Stimulated activated CD8-positive, alpha-beta memory T cell treated with anti-CD3 and anti-CD28 coated beads, Interleukin-2, amount 100 ng/mL, for 1 hour (primary cell): ENCODE measurements at regions not wholly inside any gene's neighbourhood (a gene's known extent, or its start where the extent isn't known, plus 50 kb on each side); places are given as distances from the start of the nearest gene placed in this dataset.

Source experiments
- DNase-seq, 2 donors: peaks; one replicate each; pipeline ENCODE4 v3.0.0-alpha.2; 2020; ENCODE audit warnings: low read depth in 2 of 2

- DNase-seq: no peak
Measured at GRCh38 chr12:128047266-128048060, 219.5 kb upstream of the TMEM132C start.

GRCh38 chr12:128052331-128052730, 214.6 kb upstream of the TMEM132C start:
- DNase-seq: no peak

- DNase-seq: no peak
Measured at GRCh38 chr12:128052777-128053176, 214.2 kb upstream of the TMEM132C start.

- no peak for DNase-seq
Measured at GRCh38 chr12:128055567-128055966, 211.4 kb upstream of the TMEM132C start.

- DNase-seq: no peak
Measured at GRCh38 chr12:128056136-128056801, 210.7 kb upstream of the TMEM132C start.

GRCh38 chr12:128057586-128057985, 209.4 kb upstream of the TMEM132C start:
- no peak for DNase-seq

- no peak for DNase-seq
Measured at GRCh38 chr12:128059621-128060370, 207.2 kb upstream of the TMEM132C start.

- no peak for DNase-seq
Measured at GRCh38 chr12:128068211-128068610, 198.8 kb upstream of the TMEM132C start.

GRCh38 chr12:128069359-128069997, 197.5 kb upstream of the TMEM132C start:
- no peak for DNase-seq

- no peak for DNase-seq
Measured at GRCh38 chr12:128073937-128074336, 193.0 kb upstream of the TMEM132C start.

GRCh38 chr12:128075332-128075731, 191.6 kb upstream of the TMEM132C start:
- DNase-seq: no peak

- no peak for DNase-seq
Measured at GRCh38 chr12:128076188-128076587, 190.8 kb upstream of the TMEM132C start.

- no peak for DNase-seq
Measured at GRCh38 chr12:128077211-128077916, 189.6 kb upstream of the TMEM132C start.

- no peak for DNase-seq
Measured at GRCh38 chr12:128077917-128078298, 189.1 kb upstream of the TMEM132C start.

- no peak for DNase-seq
Measured at GRCh38 chr12:128078301-128078971, 188.5 kb upstream of the TMEM132C start.

GRCh38 chr12:128079446-128079845, 187.5 kb upstream of the TMEM132C start:
- no peak for DNase-seq

GRCh38 chr12:128083132-128083729, 183.7 kb upstream of the TMEM132C start:
- no peak for DNase-seq

GRCh38 chr12:128088926-128089325, 178.0 kb upstream of the TMEM132C start:
- DNase-seq: no peak

- no peak for DNase-seq
Measured at GRCh38 chr12:128089961-128090360, 177.0 kb upstream of the TMEM132C start.

- no peak for DNase-seq
Measured at GRCh38 chr12:128091101-128091720, 175.8 kb upstream of the TMEM132C start.
